DMS 273 (cell line): ENCODE measurements at regions not wholly inside any gene's neighbourhood (a gene's known extent, or its start where the extent isn't known, plus 50 kb on each side); places are given as distances from the start of the nearest gene placed in this dataset.

ENCODE experiments used
- DNase-seq: peaks from one replicate; lab custom pipeline; 2025; ENCODE audit not compliant: unreplicated experiment; lab: John Stamatoyannopoulos, UW

- DNase-seq, result no peak
Measured at GRCh38 chr3:72569754-72570440, 278.3 kb downstream of the SHQ1 start.

GRCh38 chr3:72568083-72568482 is 280.2 kb downstream of the SHQ1 start:
- no peak for DNase-seq

- DNase-seq, result no peak
Measured at GRCh38 chr3:72567474-72567873, 280.8 kb downstream of the SHQ1 start.

- DNase-seq, result no peak
Measured at GRCh38 chr3:72565593-72565992, 282.7 kb downstream of the SHQ1 start.

- DNase-seq, result no peak
Measured at GRCh38 chr3:72563690-72564370, 284.4 kb downstream of the SHQ1 start.

- no peak for DNase-seq
Measured at GRCh38 chr3:72560846-72561675, 287.2 kb downstream of the SHQ1 start.

- no peak for DNase-seq
Measured at GRCh38 chr3:72559385-72559784, 288.9 kb downstream of the SHQ1 start.

- no peak for DNase-seq
Measured at GRCh38 chr3:72558001-72558400, 290.2 kb downstream of the SHQ1 start.

GRCh38 chr3:72555714-72556113 is 292.5 kb downstream of the SHQ1 start:
- no peak for DNase-seq

- DNase-seq, result no peak
Measured at GRCh38 chr3:72554689-72555088, 293.6 kb downstream of the SHQ1 start.

GRCh38 chr3:72553298-72553697 is 294.9 kb downstream of the SHQ1 start:
- DNase-seq, result no peak

- no peak for DNase-seq
Measured at GRCh38 chr3:72550582-72551262, 297.5 kb downstream of the SHQ1 start.

GRCh38 chr3:72549761-72550581 is 298.3 kb downstream of the SHQ1 start:
- peak; percentile 27 for DNase-seq

GRCh38 chr3:72548981-72549380 is 299.3 kb downstream of the SHQ1 start:
- peak; percentile 8 for DNase-seq

GRCh38 chr3:72548461-72548860 is 299.8 kb downstream of the SHQ1 start:
- no peak for DNase-seq

- DNase-seq, result no peak
Measured at GRCh38 chr3:72547183-72547582, 301.1 kb downstream of the SHQ1 start.

- no peak for DNase-seq
Measured at GRCh38 chr3:72544239-72544638, 304.0 kb downstream of the SHQ1 start.

GRCh38 chr3:72543246-72543645 is 305.0 kb downstream of the SHQ1 start:
- no peak for DNase-seq

- no peak for DNase-seq
Measured at GRCh38 chr3:72542781-72543180, 305.5 kb downstream of the SHQ1 start.

GRCh38 chr3:72539856-72540255 is 308.4 kb downstream of the SHQ1 start:
- DNase-seq, result no peak
